ENCODE measurements at regions not wholly inside any gene's neighbourhood (a gene's known extent, or its start where the extent isn't known, plus 50 kb on each side); places are given as distances from the start of the nearest gene placed in this dataset.
"Not testable (repeated sequence)": the region's sequence is repeated elsewhere in the genome, so short reads cannot be mapped to it uniquely, and the experiment has no call there.

DNA sequence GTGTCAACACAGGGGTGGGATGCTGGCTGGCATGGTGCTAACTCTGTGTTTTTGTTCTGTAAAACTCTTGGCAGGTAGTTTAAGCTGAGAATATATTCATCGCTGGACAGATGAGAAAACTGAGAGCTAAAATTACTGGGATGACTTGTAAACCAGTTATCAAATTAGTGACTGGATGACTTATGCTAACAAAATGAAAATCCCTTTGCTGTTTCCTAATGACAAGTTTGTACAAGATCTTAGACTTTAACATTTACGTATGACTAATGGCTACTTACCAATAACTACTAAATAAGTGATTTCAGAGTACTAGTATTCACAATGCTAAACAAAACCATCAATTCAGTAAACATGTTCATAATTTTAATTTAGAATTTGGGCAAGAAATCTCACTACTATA, 854.8 kb upstream of the ARRDC3 start (continued):
- TF ChIP-seq, protein P1, sequence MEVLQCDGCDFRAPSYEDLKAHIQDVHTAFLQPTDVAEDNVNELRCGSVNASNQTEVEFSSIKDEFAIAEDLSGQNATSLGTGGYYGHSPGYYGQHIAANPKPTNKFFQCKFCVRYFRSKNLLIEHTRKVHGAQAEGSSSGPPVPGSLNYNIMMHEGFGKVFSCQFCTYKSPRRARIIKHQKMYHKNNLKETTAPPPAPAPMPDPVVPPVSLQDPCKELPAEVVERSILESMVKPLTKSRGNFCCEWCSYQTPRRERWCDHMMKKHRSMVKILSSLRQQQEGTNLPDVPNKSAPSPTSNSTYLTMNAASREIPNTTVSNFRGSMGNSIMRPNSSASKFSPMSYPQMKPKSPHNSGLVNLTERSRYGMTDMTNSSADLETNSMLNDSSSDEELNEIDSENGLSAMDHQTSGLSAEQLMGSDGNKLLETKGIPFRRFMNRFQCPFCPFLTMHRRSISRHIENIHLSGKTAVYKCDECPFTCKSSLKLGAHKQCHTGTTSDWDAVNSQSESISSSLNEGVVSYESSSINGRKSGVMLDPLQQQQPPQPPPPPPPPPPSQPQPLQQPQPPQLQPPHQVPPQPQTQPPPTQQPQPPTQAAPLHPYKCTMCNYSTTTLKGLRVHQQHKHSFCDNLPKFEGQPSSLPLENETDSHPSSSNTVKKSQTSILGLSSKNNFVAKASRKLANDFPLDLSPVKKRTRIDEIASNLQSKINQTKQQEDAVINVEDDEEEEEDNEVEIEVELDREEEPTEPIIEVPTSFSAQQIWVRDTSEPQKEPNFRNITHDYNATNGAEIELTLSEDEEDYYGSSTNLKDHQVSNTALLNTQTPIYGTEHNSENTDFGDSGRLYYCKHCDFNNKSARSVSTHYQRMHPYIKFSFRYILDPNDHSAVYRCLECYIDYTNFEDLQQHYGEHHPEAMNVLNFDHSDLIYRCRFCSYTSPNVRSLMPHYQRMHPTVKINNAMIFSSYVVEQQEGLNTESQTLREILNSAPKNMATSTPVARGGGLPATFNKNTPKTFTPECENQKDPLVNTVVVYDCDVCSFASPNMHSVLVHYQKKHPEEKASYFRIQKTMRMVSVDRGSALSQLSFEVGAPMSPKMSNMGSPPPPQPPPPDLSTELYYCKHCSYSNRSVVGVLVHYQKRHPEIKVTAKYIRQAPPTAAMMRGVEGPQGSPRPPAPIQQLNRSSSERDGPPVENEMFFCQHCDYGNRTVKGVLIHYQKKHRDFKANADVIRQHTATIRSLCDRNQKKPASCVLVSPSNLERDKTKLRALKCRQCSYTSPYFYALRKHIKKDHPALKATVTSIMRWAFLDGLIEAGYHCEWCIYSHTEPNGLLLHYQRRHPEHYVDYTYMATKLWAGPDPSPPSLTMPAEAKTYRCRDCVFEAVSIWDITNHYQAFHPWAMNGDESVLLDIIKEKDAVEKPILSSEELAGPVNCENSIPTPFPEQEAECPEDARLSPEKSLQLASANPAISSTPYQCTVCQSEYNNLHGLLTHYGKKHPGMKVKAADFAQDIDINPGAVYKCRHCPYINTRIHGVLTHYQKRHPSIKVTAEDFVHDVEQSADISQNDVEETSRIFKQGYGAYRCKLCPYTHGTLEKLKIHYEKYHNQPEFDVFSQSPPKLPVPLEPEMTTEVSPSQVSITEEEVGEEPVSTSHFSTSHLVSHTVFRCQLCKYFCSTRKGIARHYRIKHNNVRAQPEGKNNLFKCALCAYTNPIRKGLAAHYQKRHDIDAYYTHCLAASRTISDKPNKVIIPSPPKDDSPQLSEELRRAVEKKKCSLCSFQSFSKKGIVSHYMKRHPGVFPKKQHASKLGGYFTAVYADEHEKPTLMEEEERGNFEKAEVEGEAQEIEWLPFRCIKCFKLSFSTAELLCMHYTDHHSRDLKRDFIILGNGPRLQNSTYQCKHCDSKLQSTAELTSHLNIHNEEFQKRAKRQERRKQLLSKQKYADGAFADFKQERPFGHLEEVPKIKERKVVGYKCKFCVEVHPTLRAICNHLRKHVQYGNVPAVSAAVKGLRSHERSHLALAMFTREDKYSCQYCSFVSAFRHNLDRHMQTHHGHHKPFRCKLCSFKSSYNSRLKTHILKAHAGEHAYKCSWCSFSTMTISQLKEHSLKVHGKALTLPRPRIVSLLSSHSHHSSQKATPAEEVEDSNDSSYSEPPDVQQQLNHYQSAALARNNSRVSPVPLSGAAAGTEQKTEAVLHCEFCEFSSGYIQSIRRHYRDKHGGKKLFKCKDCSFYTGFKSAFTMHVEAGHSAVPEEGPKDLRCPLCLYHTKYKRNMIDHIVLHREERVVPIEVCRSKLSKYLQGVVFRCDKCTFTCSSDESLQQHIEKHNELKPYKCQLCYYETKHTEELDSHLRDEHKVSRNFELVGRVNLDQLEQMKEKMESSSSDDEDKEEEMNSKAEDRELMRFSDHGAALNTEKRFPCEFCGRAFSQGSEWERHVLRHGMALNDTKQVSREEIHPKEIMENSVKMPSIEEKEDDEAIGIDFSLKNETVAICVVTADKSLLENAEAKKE (CRISPR knock-in tag; IDR thresholded peaks at IDR 0.05), result no peak
- no peak for TF ChIP-seq JUNB (IDR thresholded peaks at IDR 0.05; ENCODE audit: unreplicated experiment)

DNA sequence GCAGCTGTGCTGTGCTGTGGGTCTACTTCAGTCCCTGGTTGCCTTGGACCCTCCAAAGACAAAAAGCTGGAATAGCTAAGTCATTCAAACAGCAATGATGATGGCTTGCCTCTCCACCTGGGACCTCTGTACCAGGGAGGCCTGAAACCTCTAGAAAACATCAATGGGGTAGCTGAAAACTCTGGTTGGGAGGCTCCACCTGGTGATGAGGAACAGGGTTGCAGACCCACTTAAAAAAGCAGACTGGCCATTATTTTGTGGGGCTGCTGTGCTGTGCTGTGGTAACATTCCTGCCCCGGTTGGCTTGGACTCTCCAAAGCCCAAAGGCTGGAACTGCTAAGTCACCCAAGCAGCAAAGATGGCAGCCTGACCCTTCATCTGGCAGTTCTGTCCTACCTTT, 839.3 kb upstream of the ARRDC3 start:
- Histone ChIP-seq H4K20me1 (replicated peaks; ENCODE audit: insufficient read depth) (no peaks in the 10 kb centered on the region), H2AFZ (no peak overlapping the region), H3F3A (replicated peaks; ENCODE audit: low read depth) (no peaks in the 10 kb centered on the region), H3K4me1 (ENCODE audit: insufficient read depth) (no peaks in the 10 kb centered on the region), H3K27ac (ENCODE audit: low read depth) (no peak overlapping the region), H3K4me3 (no peak overlapping the region), H3K79me2 (replicated peaks; ENCODE audit: insufficient read depth) (no peaks in the 10 kb centered on the region), H3K27me3 (ENCODE audit: insufficient read depth) (no peaks in the 10 kb centered on the region), H3K9me2 (ENCODE audit: insufficient read depth) (peaks cover 8% of the 10 kb centered on the region; the same call in 1 of the 2 replicates), H3K36me3 (ENCODE audit: insufficient read depth) (no peaks in the 10 kb centered on the region; the same call in 1 of the 2 replicates), H3K4me2 (no peak overlapping the region)
- peak; percentile 43 for ATAC-seq
- H3K4me1 Mint-ChIP-seq, result no peaks in the 10 kb centered on the region
- H3K36me3 Mint-ChIP-seq (ENCODE audit: low read depth), result peaks cover 36% of the 10 kb centered on the region
- H3K9me3 Mint-ChIP-seq, result peaks cover 34% of the 10 kb centered on the region
- no peak for TF ChIP-seq EZH2phosphoT487 (IDR thresholded peaks at IDR 0.05; ENCODE audit: unreplicated experiment)
- TF ChIP-seq JUNB (IDR thresholded peaks at IDR 0.05; ENCODE audit: unreplicated experiment), result no peak
- TF ChIP-seq, protein P2, sequence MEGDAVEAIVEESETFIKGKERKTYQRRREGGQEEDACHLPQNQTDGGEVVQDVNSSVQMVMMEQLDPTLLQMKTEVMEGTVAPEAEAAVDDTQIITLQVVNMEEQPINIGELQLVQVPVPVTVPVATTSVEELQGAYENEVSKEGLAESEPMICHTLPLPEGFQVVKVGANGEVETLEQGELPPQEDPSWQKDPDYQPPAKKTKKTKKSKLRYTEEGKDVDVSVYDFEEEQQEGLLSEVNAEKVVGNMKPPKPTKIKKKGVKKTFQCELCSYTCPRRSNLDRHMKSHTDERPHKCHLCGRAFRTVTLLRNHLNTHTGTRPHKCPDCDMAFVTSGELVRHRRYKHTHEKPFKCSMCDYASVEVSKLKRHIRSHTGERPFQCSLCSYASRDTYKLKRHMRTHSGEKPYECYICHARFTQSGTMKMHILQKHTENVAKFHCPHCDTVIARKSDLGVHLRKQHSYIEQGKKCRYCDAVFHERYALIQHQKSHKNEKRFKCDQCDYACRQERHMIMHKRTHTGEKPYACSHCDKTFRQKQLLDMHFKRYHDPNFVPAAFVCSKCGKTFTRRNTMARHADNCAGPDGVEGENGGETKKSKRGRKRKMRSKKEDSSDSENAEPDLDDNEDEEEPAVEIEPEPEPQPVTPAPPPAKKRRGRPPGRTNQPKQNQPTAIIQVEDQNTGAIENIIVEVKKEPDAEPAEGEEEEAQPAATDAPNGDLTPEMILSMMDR (conservative IDR thresholded peaks at IDR 0.05; ENCODE audit: low read depth in 2 of 2), result peak; percentile 43 to 68
- DNase-seq (ENCODE audit: low spot score), result peak; percentile 45
- H3K4me3 Mint-ChIP-seq, result no peak overlapping the region
- H3K27ac Mint-ChIP-seq, result no peak overlapping the region
- peaks cover 7% of the 10 kb centered on the region for H3K27me3 Mint-ChIP-seq (ENCODE audit: insufficient read depth, low read depth, poor library complexity)

DNA sequence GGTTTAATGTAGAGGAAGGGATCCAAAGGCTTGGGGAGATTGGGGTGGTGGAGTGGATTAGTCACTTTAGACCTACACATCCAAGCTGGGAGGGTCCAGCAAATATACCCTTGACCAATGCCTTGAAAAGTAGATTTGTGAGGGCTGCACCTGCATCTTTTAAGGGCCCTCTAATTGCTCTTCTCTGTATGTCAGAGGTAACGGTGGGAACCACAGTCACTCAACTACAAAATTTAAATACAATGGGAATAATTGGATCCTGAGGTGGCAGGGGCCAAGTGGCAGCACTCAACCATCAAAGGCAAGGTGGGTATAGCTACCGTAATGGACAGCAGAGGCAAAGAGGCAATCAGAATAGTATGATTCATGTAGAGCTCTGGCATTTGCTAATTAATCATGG, 833.7 kb upstream of the ARRDC3 start:
- peaks cover 16% of the 10 kb centered on the region; the same call in 1 of the 2 replicates for H3K9me2 ChIP-seq (ENCODE audit: insufficient read depth)
- H3K27me3 ChIP-seq (ENCODE audit: insufficient read depth); ATAC-seq; H3K4me1 Mint-ChIP-seq; H4K20me1 ChIP-seq (replicated peaks; ENCODE audit: insufficient read depth); H3K36me3 ChIP-seq (ENCODE audit: insufficient read depth); DNase-seq (ENCODE audit: low spot score); H3K4me1 ChIP-seq (ENCODE audit: insufficient read depth); H3K27ac ChIP-seq (ENCODE audit: low read depth); H2AFZ ChIP-seq; H3F3A ChIP-seq (replicated peaks; ENCODE audit: low read depth); H3K27me3 Mint-ChIP-seq (ENCODE audit: insufficient read depth, low read depth, poor library complexity); H3K4me3 ChIP-seq; H3K4me3 Mint-ChIP-seq; H3K4me2 ChIP-seq; H3K79me2 ChIP-seq (replicated peaks; ENCODE audit: insufficient read depth); H3K27ac Mint-ChIP-seq: not testable (repeated sequence)
- H3K36me3 Mint-ChIP-seq (ENCODE audit: low read depth), result peaks cover 37% of the 10 kb centered on the region
- peaks cover 40% of the 10 kb centered on the region for H3K9me3 Mint-ChIP-seq

Measured in GM23338 (cell line).